ENCODE measurements at regions not wholly inside any gene's neighbourhood (a gene's known extent, or its start where the extent isn't known, plus 50 kb on each side); places are given as distances from the start of the nearest gene placed in this dataset.

- no peaks in the 10 kb centered on the region for H3K9me3 ChIP-seq (ENCODE audit: low read length)
- no peak overlapping the region for H3K4me3 ChIP-seq (ENCODE audit: low read length)
- H2AFZ ChIP-seq (ENCODE audit: low read depth, low read length): no peak overlapping the region
- H3K9me2 ChIP-seq (ENCODE audit: insufficient read depth, low read length): no peaks in the 10 kb centered on the region
- no peaks in the 10 kb centered on the region for H3K27me3 ChIP-seq (ENCODE audit: insufficient read depth, low read depth, low read length)
- no peaks in the 10 kb centered on the region for H3K79me2 ChIP-seq (replicated peaks; ENCODE audit: insufficient read depth, low read length)
- no peaks in the 10 kb centered on the region for H3F3A ChIP-seq (ENCODE audit: insufficient read depth, low read length, poor library complexity, severe bottlenecking)
- no peaks in the 10 kb centered on the region for H4K20me1 ChIP-seq (ENCODE audit: insufficient read depth)
- no peaks in the 10 kb centered on the region for H3K36me3 ChIP-seq (ENCODE audit: insufficient read depth, low read length)
- H3K27ac ChIP-seq (ENCODE audit: low read length): no peak overlapping the region
- TF ChIP-seq MXI1 (conservative IDR thresholded peaks at IDR 0.05; ENCODE audit: poor library complexity, severe bottlenecking) (no peak), EP300 (conservative IDR thresholded peaks at IDR 0.05; ENCODE audit: poor library complexity, severe bottlenecking) (no peak), TAF1 (IDR thresholded peaks at IDR 0.05; ENCODE audit: low read depth) (no peak), EZH2 (IDR thresholded peaks at IDR 0.05; ENCODE audit: borderline replicate concordance, insufficient read depth, low read length, poor library complexity, severe bottlenecking) (no peak), POLR2AphosphoS5 (IDR thresholded peaks at IDR 0.05) (no peak), RAD21 (conservative IDR thresholded peaks at IDR 0.05) (no peak), REST (IDR thresholded peaks at IDR 0.05; ENCODE audit: borderline replicate concordance) (no peak), CTCF (IDR thresholded peaks at IDR 0.05; ENCODE audit: poor library complexity, severe bottlenecking) (no peak), SMC3 (conservative IDR thresholded peaks at IDR 0.05; ENCODE audit: poor library complexity) (no peak)
- no peak overlapping the region for H3K4me2 ChIP-seq (ENCODE audit: low read length)
- H3K9ac ChIP-seq (ENCODE audit: low read length): no peak overlapping the region
Measured at GRCh38 chr5:142402752-142403318, 78.0 kb upstream of the SPRY4 start.

- no peaks in the 10 kb centered on the region for H4K20me1 ChIP-seq (ENCODE audit: insufficient read depth)
- H3K4me3 ChIP-seq (ENCODE audit: low read length): no peak overlapping the region
- no peak overlapping the region for H2AFZ ChIP-seq (ENCODE audit: low read depth, low read length)
- no peak overlapping the region for H3K27ac ChIP-seq (ENCODE audit: low read length)
- no peaks in the 10 kb centered on the region for H3K36me3 ChIP-seq (ENCODE audit: insufficient read depth, low read length)
- no peaks in the 10 kb centered on the region for H3K27me3 ChIP-seq (ENCODE audit: insufficient read depth, low read depth, low read length)
- no peak for TF ChIP-seq MXI1 (conservative IDR thresholded peaks at IDR 0.05; ENCODE audit: poor library complexity, severe bottlenecking)
- TF ChIP-seq TAF1 (IDR thresholded peaks at IDR 0.05; ENCODE audit: low read depth): no peak
- TF ChIP-seq CTCF (IDR thresholded peaks at IDR 0.05; ENCODE audit: poor library complexity, severe bottlenecking): no peak
- TF ChIP-seq EP300 (conservative IDR thresholded peaks at IDR 0.05; ENCODE audit: poor library complexity, severe bottlenecking): no peak
- TF ChIP-seq SMC3 (conservative IDR thresholded peaks at IDR 0.05; ENCODE audit: poor library complexity): no peak
- no peak for TF ChIP-seq POLR2AphosphoS5 (IDR thresholded peaks at IDR 0.05)
- no peak for TF ChIP-seq RAD21 (conservative IDR thresholded peaks at IDR 0.05)
- TF ChIP-seq REST (IDR thresholded peaks at IDR 0.05; ENCODE audit: borderline replicate concordance): no peak
- no peak for TF ChIP-seq EZH2 (IDR thresholded peaks at IDR 0.05; ENCODE audit: borderline replicate concordance, insufficient read depth, low read length, poor library complexity, severe bottlenecking)
- H3K9me2 ChIP-seq (ENCODE audit: insufficient read depth, low read length): no peaks in the 10 kb centered on the region
- H3K4me2 ChIP-seq (ENCODE audit: low read length): no peak overlapping the region
- no peak overlapping the region for H3K9ac ChIP-seq (ENCODE audit: low read length)
- no peaks in the 10 kb centered on the region for H3K79me2 ChIP-seq (replicated peaks; ENCODE audit: insufficient read depth, low read length)
- H3K9me3 ChIP-seq (ENCODE audit: low read length): no peaks in the 10 kb centered on the region
- H3F3A ChIP-seq (ENCODE audit: insufficient read depth, low read length, poor library complexity, severe bottlenecking): no peaks in the 10 kb centered on the region
Measured at GRCh38 chr5:142400415-142400814, 75.6 kb upstream of the SPRY4 start.

Data from neural cell (in vitro differentiated cells).